Endothelial cell of umbilical vein (primary cell): ENCODE measurements at regions not wholly inside any gene's neighbourhood (a gene's known extent, or its start where the extent isn't known, plus 50 kb on each side); places are given as distances from the start of the nearest gene placed in this dataset.

Experiments
- BruUV-seq: library from RNA; stranded (reverse); fragments of 400-500 nt; replicated peaks from 2 replicates; lab custom pipeline; 2021; lab: Mats Ljungman, UMichigan
- CTCF ChIA-PET: fragments of 300-600, 350-600 bp; sonication (Branson Sonifier 250); formaldehyde crosslinking; loops from one replicate; lab custom pipeline; 2021; ENCODE audit warnings: antibody characterized with exemption, inconsistent platforms; lab: Charles Lee
- POLR2A ChIA-PET: fragments of 300-600, 350-600 bp; sonication (Branson Sonifier 250); formaldehyde crosslinking; loops from one replicate; lab custom pipeline; 2021; ENCODE audit warnings: antibody characterized with exemption, inconsistent platforms; lab: Charles Lee
- DNase-seq: peaks from one replicate; pipeline ENCODE4 v3.0.0-alpha.2; 2011; ENCODE audit warnings: low read depth, low spot score
- FAIRE-seq: peaks from 2 replicates; lab custom pipeline; 2011; peaks lifted over from hg19 to GRCh38; lab: Jason Lieb, UNC
- H2AFZ ChIP-seq: 2 replicates; pipeline ENCODE4 v1.6.0; 2012; ENCODE audit warnings: low read depth, low read length, control low read depth, inconsistent platforms
- H3K27ac ChIP-seq: 2 replicates; pipeline ENCODE4 v1.5.1; 2011; ENCODE audit warnings: low read depth, mild to moderate bottlenecking, control low read depth, low read length, moderate library complexity; ENCODE audit not compliant: insufficient read depth
- H3K27me3 ChIP-seq, 2 experiments: 2 replicates each; pipeline versions ENCODE4 v1.6.0 to v1.6.1; 2011; ENCODE audit warnings: low read length in 2 of 2, mixed read lengths in 1 of 2; ENCODE audit not compliant: control insufficient read depth in 2 of 2, insufficient read depth in 2 of 2
- H3K36me3 ChIP-seq, 2 experiments: 2 replicates in 1 of 2; 3 replicates in 1 of 2; pipeline ENCODE4 v1.5.1; 2011; ENCODE audit warnings: low read length in 2 of 2, mild to moderate bottlenecking in 1 of 2, moderate library complexity in 1 of 2; ENCODE audit not compliant: control insufficient read depth in 2 of 2, insufficient read depth in 2 of 2; ENCODE audit errors: extremely low read depth in 1 of 2
- H3K4me1 ChIP-seq: 3 replicates; pipeline ENCODE4 v1.5.1; 2011; ENCODE audit warnings: mild to moderate bottlenecking, low read length; ENCODE audit not compliant: control insufficient read depth, insufficient read depth; ENCODE audit errors: extremely low read depth
- H3K4me2 ChIP-seq: 2 replicates; pipeline ENCODE4 v1.6.1; 2011; ENCODE audit warnings: low read length, control low read depth, mixed read lengths; ENCODE audit not compliant: insufficient read depth
- H3K4me3 ChIP-seq, 3 experiments: fragments of 200-600 bp in 1 of 3; sonication (generic), shearing (Covaris generic) in 1 of 3; replicated peaks in 1 of 3; 2 replicates each; pipeline ENCODE4 v1.5.1; 2011 to 2016; ENCODE audit warnings: control low read depth in 3 of 3, low read length in 3 of 3, mild to moderate bottlenecking in 2 of 3, inconsistent platforms in 1 of 3, low read depth in 1 of 3, moderate library complexity in 1 of 3; ENCODE audit not compliant: insufficient read depth in 1 of 3
- H3K79me2 ChIP-seq: 2 replicates; pipeline ENCODE4 v1.6.0; 2012; ENCODE audit warnings: low read length, inconsistent platforms; ENCODE audit not compliant: control insufficient read depth, insufficient read depth
- H3K9ac ChIP-seq: replicated peaks from 2 replicates; pipeline ENCODE3; 2011; ENCODE audit warnings: low read length, control low read depth; ENCODE audit not compliant: insufficient read depth; ENCODE audit errors: extremely low read depth
- H3K9me1 ChIP-seq: replicated peaks from 3 replicates; pipeline ENCODE4 v1.6.0; 2011; ENCODE audit warnings: mild to moderate bottlenecking, low read length; ENCODE audit not compliant: control insufficient read depth, insufficient read depth; ENCODE audit errors: extremely low read depth
- H3K9me3 ChIP-seq: replicated peaks from 2 replicates; pipeline ENCODE4 v1.5.1; 2012; ENCODE audit warnings: low read length, inconsistent platforms; ENCODE audit not compliant: control insufficient read depth, insufficient read depth
- H4K20me1 ChIP-seq: replicated peaks from 2 replicates; pipeline ENCODE3; 2011; ENCODE audit warnings: mild to moderate bottlenecking, low read length; ENCODE audit not compliant: control insufficient read depth, insufficient read depth; ENCODE audit errors: extremely low read depth
- CTCF ChIP-seq, 2 donors: IDR thresholded peaks; 1 replicate in 1 of 2; 2 replicates in 1 of 2; pipeline ENCODE4 v1.5.1; 2011; ENCODE audit warnings: low read length in 2 of 2, mild to moderate bottlenecking in 2 of 2, moderate library complexity in 2 of 2, control low read depth in 1 of 2, inconsistent platforms in 1 of 2, low read depth in 1 of 2; ENCODE audit not compliant: insufficient read depth in 1 of 2; ENCODE audit errors: extremely low read depth in 1 of 2
- EZH2 ChIP-seq: IDR thresholded peaks from 2 replicates; pipeline ENCODE4 v1.6.1; 2012; ENCODE audit warnings: borderline replicate concordance, low read depth, mild to moderate bottlenecking, moderate library complexity, low read length, inconsistent platforms; ENCODE audit not compliant: severe bottlenecking
- FOS ChIP-seq: IDR thresholded peaks from 2 replicates; pipeline ENCODE4 v1.6.1; 2011; ENCODE audit warnings: mild to moderate bottlenecking, low read length, moderate library complexity, borderline replicate concordance; ENCODE audit not compliant: insufficient read depth
- MYC ChIP-seq: IDR thresholded peaks from one replicate; pipeline ENCODE4 v1.6.1; 2011; ENCODE audit warnings: mild to moderate bottlenecking, low read depth, low read length
- dilution Hi-C: fragments of 300-500 bp; cut with MboI; formaldehyde crosslinking; loops from one replicate; pipeline ENCODE4 v1.15.0; 2019; ENCODE audit warnings: low sequenced_read_pairs; ENCODE audit not compliant: extremely low pct_ligation_motif_present
- intact Hi-C: fragments of 100-400 bp; cut with micrococcal nuclease; formaldehyde crosslinking; loops from one replicate; pipeline ENCODE4 v1.10.0; 2022

- no peak overlapping the region for H3K9ac ChIP-seq
- H3K27ac ChIP-seq: no peak overlapping the region
- no peak overlapping the region for H3K4me3 ChIP-seq
- no peaks in the 10 kb centered on the region for H3K27me3 ChIP-seq
- ChIA-PET POLR2A (no interaction called here), CTCF (no interaction called here)
- no peaks in the 10 kb centered on the region for H3K36me3 ChIP-seq
- no TSS peak for BruUV-seq
- no peaks in the 10 kb centered on the region for H4K20me1 ChIP-seq
- H3K4me1 ChIP-seq: no peaks in the 10 kb centered on the region
- TF ChIP-seq MYC (no peak), EZH2 (no peak), FOS (no peak), CTCF (IDR thresholded peaks at IDR 0.05; ENCODE audit: extremely low read depth in 1 of 2, insufficient read depth in 1 of 2, low read depth in 1 of 2, low read length in 2 of 2) (no peak)
- H2AFZ ChIP-seq: no peak overlapping the region
- no peaks in the 10 kb centered on the region for H3K9me1 ChIP-seq
- dilution Hi-C loops (no loop called here), intact Hi-C loops (no loop called here)
- FAIRE-seq: no peak
- H3K4me2 ChIP-seq: no peak overlapping the region
- H3K9me3 ChIP-seq: peaks cover 8% of the 10 kb centered on the region
- H3K79me2 ChIP-seq: no peaks in the 10 kb centered on the region
- no peak for DNase-seq
Measured at GRCh38 chr1:5598824-5599395, 393.3 kb downstream of the NPHP4 start.
